Ammon's horn (tissue), 1 donor: ENCODE measurements at regions not wholly inside any gene's neighbourhood (a gene's known extent, or its start where the extent isn't known, plus 50 kb on each side); places are given as distances from the start of the nearest gene placed in this dataset.

Experiments used
- DNase-seq: peaks from one replicate; pipeline ENCODE4 v3.0.0-alpha.2; 2016; ENCODE audit warnings: low spot score

DNA sequence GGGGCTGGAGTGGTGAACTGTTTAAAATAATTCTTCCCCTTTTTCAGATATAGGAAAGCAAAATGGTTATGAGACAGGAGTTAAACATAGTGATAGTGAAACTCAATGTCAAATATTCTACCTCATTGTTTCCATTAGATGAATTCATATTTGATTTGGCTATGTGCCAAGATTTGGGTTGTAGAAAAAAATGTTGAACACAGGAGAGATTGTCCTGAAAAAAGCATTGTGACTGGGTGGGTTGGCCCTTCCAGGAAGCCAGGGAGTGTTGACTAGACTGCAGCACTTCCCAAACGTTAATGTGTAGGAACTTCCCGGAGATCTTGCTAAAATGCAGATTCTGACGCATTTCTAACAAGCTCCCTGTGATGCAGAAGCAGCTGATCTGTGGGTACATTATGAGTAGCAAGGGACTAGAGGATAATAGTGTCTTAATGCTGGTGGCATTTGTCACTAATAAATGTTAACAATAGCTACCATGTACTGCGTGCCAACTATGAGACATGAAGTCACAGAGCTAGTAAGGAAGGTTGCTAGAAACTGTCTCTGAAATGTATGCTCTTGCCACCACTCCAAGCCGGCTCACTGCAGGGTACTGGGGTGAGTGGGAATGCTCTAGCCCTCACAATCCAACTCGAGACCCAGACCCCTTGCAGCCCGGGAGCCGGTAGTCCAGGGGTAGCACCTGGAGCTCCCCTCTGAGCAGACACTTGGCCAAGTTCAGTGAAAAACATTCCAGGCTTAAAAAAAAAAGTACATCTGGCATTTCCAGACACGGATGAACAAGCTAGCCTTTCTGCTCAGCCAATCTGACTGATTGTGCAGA is 120.6 kb downstream of the CD47 start:
- DNase-seq: peak; percentile 37

DNA sequence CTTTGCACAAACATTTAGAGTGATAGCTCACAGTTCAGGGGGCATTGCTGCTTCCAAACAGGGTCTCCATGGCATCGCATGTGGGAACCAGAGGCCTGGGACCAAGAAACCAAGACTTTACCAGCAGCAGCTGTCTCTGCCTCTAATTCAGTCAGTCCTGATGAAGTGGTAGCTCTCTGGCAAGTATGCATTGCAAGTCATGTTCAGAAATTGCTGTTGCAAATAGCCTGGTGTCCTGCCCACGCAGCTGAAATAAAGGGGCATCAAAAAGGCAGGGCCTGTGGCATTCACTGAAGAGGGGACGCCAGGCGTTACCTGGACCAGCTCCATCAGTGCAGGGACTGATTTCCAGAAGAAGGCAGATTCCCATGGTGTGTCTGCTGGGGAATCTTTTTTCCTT is 121.3 kb downstream of the CD47 start:
- DNase-seq: no peak

DNA sequence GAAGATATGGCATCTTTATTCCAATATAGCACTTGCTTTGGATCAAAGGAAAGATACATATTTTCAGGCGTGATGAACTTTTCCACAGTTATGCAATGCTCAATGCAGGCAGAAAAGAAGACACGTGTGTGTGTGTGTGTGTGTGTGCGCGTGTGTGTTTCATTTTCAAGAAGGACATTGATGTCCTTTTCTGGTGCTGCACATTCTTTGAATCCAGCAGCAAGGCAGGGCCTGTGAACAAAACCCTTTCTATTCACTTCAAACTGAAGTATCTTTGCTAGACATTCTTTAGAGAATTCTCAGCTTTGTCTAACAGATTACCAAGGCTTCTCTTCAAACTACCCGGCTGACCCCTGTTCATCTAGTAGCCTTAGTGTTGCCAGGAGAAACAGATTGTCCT is 124.6 kb downstream of the CD47 start:
- no peak for DNase-seq

GRCh38 chr3:107965136-107965655 is 125.6 kb downstream of the CD47 start:
- no peak for DNase-seq

DNA sequence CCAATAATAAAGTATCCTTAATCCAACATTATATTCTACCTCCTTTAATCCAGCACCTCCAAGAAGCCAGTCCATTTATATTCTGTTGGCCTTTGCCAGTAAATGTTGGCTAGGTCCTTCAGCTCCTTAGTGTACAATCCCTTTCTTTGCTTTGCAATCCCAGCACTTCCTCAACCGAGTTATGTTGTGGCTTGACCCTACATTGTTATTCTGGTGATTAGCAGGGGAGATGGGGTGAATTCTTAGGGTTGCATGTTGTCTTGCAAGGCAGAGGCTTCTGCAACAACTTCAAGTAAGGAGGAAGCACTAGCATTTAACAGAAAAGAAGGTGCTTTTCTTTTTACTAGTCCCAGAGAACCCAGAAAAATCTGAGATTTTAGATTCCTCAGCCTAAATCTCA is 127.2 kb downstream of the CD47 start:
- no peak for DNase-seq

DNA sequence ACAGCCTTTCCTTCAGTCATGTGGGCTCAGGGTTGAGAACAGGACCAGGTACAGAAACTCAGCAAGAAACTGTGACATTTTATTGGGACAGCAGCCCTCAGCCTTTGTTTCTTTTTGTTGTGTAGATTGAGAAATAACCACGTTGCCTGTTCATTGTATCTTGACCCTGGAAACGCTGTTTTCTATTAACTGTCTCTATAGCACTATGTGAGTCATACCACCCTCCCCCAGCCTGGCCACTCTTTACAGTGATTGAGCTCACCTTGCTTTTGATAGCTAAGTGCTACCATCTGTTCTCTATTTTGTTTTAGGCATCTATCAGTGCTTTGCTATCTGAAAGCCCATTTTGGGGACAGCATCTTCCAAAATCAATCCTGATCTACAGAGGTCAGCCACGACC is 127.9 kb downstream of the CD47 start:
- no peak for DNase-seq

DNA sequence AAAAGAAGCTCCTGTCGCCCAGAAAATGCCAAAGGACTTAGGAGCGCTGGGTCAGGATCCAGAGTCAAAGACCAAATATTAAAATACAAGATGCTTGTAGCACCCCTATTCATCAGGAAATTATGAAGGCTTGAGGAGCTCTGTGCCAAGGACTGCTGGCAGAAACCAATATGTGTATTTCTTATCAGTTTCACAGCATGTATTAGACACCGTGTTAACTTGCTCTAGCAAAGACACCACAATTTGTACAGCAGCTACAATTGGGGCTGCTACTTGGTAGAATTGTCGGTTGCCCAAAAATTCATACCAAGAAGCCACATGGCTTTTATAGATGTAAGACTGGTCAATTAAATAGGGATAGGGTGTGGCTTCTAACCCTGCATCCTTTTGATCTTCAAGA is 128.8 kb downstream of the CD47 start:
- DNase-seq: no peak

DNA sequence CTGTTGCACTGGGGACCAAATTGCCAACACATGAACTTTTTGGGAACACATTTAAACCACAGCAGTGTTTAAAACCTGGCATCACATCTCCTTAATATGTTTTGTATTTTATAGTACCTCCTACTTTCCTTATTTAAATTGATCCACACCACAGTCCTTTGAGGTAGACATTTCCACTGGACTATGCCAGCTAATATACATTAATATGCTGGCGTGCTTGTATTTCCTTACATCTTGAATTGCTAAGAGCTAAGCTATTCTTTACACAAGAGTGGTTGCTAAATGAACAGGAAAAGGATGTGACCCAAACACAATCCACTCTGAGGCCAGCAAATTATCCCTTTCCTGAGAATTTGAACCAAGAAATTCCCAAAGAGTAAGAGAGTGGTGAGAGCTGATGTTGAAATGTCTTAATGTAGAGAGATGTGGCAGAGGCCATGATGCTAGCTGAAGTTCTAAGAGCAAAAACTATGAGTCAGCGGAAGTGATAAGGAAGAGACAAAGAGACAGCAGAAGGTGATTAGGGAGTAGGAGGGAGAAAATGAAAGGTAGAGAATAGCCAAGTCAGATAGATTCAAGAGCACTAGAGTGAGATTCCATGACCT is 131.2 kb downstream of the CD47 start:
- DNase-seq: no peak

GRCh38 chr3:107958146-107958545 is 132.7 kb downstream of the CD47 start:
- DNase-seq: no peak

DNA sequence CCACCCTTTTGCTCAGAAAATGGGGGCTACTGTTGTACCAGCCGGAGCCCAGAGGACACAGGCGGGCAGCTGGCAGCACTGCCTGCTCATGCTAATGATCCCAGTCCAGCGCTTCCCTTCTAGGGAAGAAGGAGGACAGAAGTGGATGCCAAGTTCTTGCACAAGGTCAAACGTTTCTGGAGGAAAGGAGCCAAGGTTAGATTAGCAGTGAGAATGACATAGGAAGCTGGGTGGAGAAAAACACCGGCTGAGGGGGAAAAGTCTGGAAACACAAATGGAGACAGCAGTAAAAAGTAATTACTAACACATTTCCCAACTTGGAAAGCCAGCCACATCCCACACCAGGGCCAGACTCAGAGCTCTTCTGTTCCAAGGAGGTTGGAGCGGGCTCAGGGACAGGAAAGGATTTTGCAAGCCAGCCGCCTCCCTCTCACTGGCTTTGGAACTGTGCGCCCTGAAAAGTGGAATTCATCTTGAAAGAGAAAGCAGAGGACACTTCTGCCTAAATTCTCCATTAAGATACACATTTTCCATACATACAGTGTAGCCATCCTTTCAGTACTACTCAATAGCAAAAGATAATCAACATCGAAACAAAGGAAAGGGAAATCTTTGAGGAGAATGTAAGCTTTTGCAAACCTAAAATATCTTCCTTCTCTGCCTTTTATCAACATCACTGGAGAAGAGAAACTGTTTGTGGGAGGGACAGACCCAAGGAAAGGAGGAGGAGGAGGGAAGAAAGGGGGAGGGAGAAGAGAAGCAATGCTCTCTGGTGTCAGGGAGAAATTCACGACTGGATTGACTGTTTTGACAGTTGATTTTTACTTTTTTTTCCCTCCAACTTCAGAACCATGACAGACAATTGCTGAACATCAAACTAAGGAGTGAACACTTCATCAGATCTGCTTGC is 133.6 kb downstream of the CD47 start:
- peak; percentile 67 for DNase-seq

DNA sequence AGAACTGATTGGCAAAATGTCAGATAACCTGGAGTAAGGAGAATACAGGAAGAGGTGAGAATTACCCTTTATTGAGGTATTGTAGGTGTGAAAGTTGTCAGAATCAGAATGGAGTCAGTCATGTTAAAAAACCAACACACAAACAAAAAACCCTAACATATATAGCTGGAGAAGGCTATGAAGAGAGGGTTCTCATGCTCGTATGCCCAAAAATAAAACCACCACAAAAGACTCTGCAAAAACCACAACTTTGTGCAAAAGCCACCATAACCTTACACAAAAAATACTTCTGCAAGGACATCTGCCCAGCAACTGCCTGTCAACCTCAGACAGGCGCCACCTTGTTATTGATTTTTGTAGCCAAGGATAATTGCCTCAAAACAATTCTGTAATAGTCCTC is 136.0 kb downstream of the CD47 start:
- no peak for DNase-seq

GRCh38 chr3:107953722-107954121 is 137.1 kb downstream of the CD47 start:
- no peak for DNase-seq

DNA sequence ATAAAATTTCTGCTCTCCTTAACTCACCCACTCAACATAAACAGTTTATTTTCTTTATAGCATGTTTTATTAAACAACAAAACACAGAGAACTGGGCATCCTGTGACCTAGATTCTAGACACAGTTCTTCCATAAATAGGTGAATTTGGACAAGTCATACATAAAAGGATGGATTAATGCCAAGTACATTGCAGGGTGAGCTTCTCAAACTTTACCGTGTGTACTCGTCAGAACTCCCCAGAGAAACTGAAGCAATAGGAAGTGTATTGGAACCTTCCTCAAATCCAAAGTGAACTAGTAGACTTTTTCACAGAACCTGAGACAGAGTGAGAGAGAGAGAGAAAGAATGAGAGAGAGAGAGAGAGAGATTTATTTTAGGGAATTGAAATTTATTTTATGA is 139.7 kb downstream of the CD47 start:
- no peak for DNase-seq

GRCh38 chr3:107950417-107950816 is 140.4 kb downstream of the CD47 start:
- no peak for DNase-seq

DNA sequence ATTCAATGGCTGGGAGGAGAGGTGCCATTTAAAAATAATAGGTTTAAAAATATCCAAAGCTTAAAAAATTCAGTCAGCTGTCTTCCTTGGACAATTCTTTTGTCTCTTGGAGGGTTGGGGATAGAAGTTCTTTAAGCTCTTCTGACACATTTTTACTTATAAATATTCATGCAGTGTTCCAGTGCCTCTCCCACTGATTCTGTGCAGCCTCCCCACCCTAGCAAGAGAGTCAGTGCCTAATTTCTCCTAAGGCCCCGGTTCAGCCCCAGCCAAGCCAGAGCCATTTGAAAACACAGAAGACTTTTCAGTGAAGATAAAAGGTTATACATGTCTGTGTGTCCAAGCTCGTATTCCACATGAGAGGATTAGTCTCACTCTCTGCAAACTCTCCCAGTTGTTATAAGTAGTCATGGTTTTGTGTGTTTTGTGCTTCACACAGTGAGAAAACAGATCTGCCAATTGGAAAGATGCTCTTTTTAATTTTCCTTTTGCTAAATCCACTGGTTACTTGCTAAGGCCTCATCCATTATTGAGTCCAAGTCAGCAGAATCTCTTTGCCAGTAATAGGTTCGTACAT is 141.3 kb downstream of the CD47 start:
- DNase-seq: no peak

- DNase-seq: no peak
Measured at GRCh38 chr3:107947203-107947602, 143.6 kb downstream of the CD47 start.

DNA sequence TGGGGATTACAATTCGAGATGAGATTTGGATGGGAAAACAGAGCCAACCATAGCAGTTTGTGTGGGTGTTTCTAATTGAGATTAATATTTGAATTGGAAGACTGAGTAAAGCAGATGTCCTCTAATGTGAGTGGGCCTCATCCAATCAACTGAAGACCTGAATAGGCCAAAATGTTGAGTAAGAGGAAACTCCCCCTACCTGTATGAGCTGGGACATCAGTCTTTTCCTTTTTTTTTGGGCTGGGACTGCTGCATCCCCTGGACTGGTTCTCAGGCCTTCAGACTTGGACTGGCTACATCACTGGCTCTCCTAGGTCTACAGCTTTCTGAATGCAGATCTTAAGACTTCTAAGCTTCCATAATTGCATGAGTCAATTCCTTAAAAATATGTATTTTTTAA is 144.1 kb downstream of the CD47 start:
- DNase-seq: no peak

GRCh38 chr3:107945417-107946094 is 145.3 kb downstream of the CD47 start:
- DNase-seq: no peak

DNA sequence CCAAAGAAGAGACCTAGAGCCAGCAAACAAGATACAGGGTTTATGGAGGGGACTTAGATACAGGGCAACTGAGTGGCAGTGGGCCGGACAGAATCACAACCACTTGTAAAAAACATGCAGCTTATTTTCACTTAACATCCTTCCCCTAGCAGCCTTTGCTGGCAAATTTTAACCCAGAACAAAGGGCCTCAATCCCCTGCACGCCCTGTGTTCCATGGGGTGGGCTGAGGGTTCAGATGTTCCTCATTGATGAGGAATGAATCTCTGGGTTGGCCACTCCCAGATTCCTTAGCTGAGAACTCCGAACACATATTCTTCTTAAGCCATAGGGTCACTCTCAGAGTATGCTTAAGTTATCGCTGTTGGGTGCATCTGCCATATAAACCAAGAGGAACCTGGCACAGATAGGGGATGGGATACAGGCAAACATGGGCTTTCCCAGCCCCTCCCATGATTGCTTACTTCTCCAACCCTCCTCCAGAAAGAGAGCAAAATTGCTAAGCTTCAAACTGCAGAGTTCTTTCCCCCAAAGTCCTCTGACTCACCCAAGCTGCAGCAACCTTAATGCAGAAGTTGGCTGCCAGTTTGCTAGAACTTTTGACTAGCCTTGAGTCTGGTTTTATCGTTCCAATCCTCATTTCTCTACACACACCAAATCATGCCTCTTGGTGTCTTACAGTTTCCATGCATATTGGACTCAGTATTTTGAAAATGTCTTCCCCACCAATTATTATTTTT is 146.9 kb downstream of the CD47 start:
- DNase-seq: no peak

- no peak for DNase-seq
Measured at GRCh38 chr3:107942951-107943749, 147.7 kb downstream of the CD47 start.
